ENCODE measurements at regions not wholly inside any gene's neighbourhood (a gene's known extent, or its start where the extent isn't known, plus 50 kb on each side); places are given as distances from the start of the nearest gene placed in this dataset.

- Histone ChIP-seq H3K27me3 (ENCODE audit: control insufficient read depth, insufficient read depth, low read length) (no peaks in the 10 kb centered on the region), H3K4me3 (replicated peaks in 1 of 4; ENCODE audit: control extremely low read depth in 1 of 4, insufficient read depth in 1 of 4, low read depth in 3 of 4, low read length in 4 of 4) (no peak overlapping the region), H3K79me2 (ENCODE audit: control insufficient read depth, insufficient read depth, low read length) (no peaks in the 10 kb centered on the region), H4K20me1 (ENCODE audit: control insufficient read depth, extremely low read depth, insufficient read depth, low read length) (no peaks in the 10 kb centered on the region), H3K27ac (ENCODE audit: insufficient read depth, low read length) (no peak overlapping the region), H3K4me2 (ENCODE audit: extremely low read depth, insufficient read depth, low read length) (no peak overlapping the region), H2AFZ (ENCODE audit: low read length) (no peak overlapping the region), H3K4me1 (ENCODE audit: control insufficient read depth, extremely low read depth, insufficient read depth, low read length) (no peaks in the 10 kb centered on the region), H3K9ac (ENCODE audit: insufficient read depth, low read length) (no peak overlapping the region), H3K36me3 (ENCODE audit: control insufficient read depth, insufficient read depth, low read length) (no peaks in the 10 kb centered on the region), H3K9me3 (ENCODE audit: control insufficient read depth, insufficient read depth, low read depth, low read length) (no peaks in the 10 kb centered on the region)
- no peak for DNase-seq (ENCODE audit: low read depth in 2 of 2)
- TF ChIP-seq EZH2 (IDR thresholded peaks at IDR 0.05; ENCODE audit: low read length, missing control alignments) (no peak), CTCF (conservative IDR thresholded peaks at IDR 0.05 in 1 of 2, IDR thresholded peaks at IDR 0.05 in 1 of 2; ENCODE audit: low read depth in 1 of 2, low read length in 2 of 2) (no peak)
These were observed 73.5 kb upstream of the PDSS1 start for GRCh38 chr10:26624006-26624405.

- H3K27me3 ChIP-seq (ENCODE audit: control insufficient read depth, insufficient read depth, low read length) = no peaks in the 10 kb centered on the region
- no peaks in the 10 kb centered on the region for H3K36me3 ChIP-seq (ENCODE audit: control insufficient read depth, insufficient read depth, low read length)
- no peaks in the 10 kb centered on the region for H3K9me3 ChIP-seq (ENCODE audit: control insufficient read depth, insufficient read depth, low read depth, low read length)
- H3K4me1 ChIP-seq (ENCODE audit: control insufficient read depth, extremely low read depth, insufficient read depth, low read length) = no peaks in the 10 kb centered on the region
- H3K79me2 ChIP-seq (ENCODE audit: control insufficient read depth, insufficient read depth, low read length) = no peaks in the 10 kb centered on the region
- no peak overlapping the region for H3K4me2 ChIP-seq (ENCODE audit: extremely low read depth, insufficient read depth, low read length)
- no peak overlapping the region for H3K27ac ChIP-seq (ENCODE audit: insufficient read depth, low read length)
- no peak overlapping the region for H2AFZ ChIP-seq (ENCODE audit: low read length)
- H3K9ac ChIP-seq (ENCODE audit: insufficient read depth, low read length) = no peak overlapping the region
- no peak for DNase-seq (ENCODE audit: low read depth in 2 of 2)
- no peak for TF ChIP-seq CTCF (conservative IDR thresholded peaks at IDR 0.05 in 1 of 2, IDR thresholded peaks at IDR 0.05 in 1 of 2; ENCODE audit: low read depth in 1 of 2, low read length in 2 of 2)
- H3K4me3 ChIP-seq (replicated peaks in 1 of 4; ENCODE audit: control extremely low read depth in 1 of 4, insufficient read depth in 1 of 4, low read depth in 3 of 4, low read length in 4 of 4) = no peak overlapping the region
- no peaks in the 10 kb centered on the region for H4K20me1 ChIP-seq (ENCODE audit: control insufficient read depth, extremely low read depth, insufficient read depth, low read length)
These were observed 71.4 kb upstream of the PDSS1 start for GRCh38 chr10:26626066-26626465.

- DNase-seq (ENCODE audit: low read depth in 2 of 2) = no peak
- no peaks in the 10 kb centered on the region for H3K4me1 ChIP-seq (ENCODE audit: control insufficient read depth, extremely low read depth, insufficient read depth, low read length)
- H4K20me1 ChIP-seq (ENCODE audit: control insufficient read depth, extremely low read depth, insufficient read depth, low read length) = no peaks in the 10 kb centered on the region
- no peaks in the 10 kb centered on the region for H3K79me2 ChIP-seq (ENCODE audit: control insufficient read depth, insufficient read depth, low read length)
- no peak overlapping the region for H2AFZ ChIP-seq (ENCODE audit: low read length)
- TF ChIP-seq EZH2 (IDR thresholded peaks at IDR 0.05; ENCODE audit: low read length, missing control alignments) (no peak), CTCF (conservative IDR thresholded peaks at IDR 0.05 in 1 of 2, IDR thresholded peaks at IDR 0.05 in 1 of 2; ENCODE audit: low read depth in 1 of 2, low read length in 2 of 2) (no peak)
- no peaks in the 10 kb centered on the region for H3K36me3 ChIP-seq (ENCODE audit: control insufficient read depth, insufficient read depth, low read length)
- no peak overlapping the region for H3K27ac ChIP-seq (ENCODE audit: insufficient read depth, low read length)
- H3K9me3 ChIP-seq (ENCODE audit: control insufficient read depth, insufficient read depth, low read depth, low read length) = no peaks in the 10 kb centered on the region
- no peak overlapping the region for H3K9ac ChIP-seq (ENCODE audit: insufficient read depth, low read length)
- no peaks in the 10 kb centered on the region for H3K27me3 ChIP-seq (ENCODE audit: control insufficient read depth, insufficient read depth, low read length)
- no peak overlapping the region for H3K4me3 ChIP-seq (replicated peaks in 1 of 4; ENCODE audit: control extremely low read depth in 1 of 4, insufficient read depth in 1 of 4, low read depth in 3 of 4, low read length in 4 of 4)
- H3K4me2 ChIP-seq (ENCODE audit: extremely low read depth, insufficient read depth, low read length) = no peak overlapping the region
These were observed 70.2 kb upstream of the PDSS1 start for GRCh38 chr10:26627324-26627723.

Data from fibroblast of lung (primary cell).